Activated CD8-positive, alpha-beta T cell treated with anti-CD3 and anti-CD28 coated beads, Interleukin-2, amount 10 ng/mL, durations not matched to agents 7 days and 5 days (primary cell): ENCODE measurements at regions not wholly inside any gene's neighbourhood (a gene's known extent, or its start where the extent isn't known, plus 50 kb on each side); places are given as distances from the start of the nearest gene placed in this dataset.

Source experiments
- ATAC-seq: fragments of 150-1000 bp; cut with Tn5 transposase; one replicate; pipeline ENCODE4 v1.10.0; 2021; ENCODE audit warnings: moderate library complexity
- CTCF ChIA-PET: fragments of 350-600 bp; sonication (Branson Sonifier 250); formaldehyde crosslinking; loops from one replicate; lab custom pipeline; 2021; ENCODE audit warnings: antibody characterized with exemption; lab: Charles Lee
- POLR2A ChIA-PET: fragments of 350-600 bp; sonication (Branson Sonifier 250); formaldehyde crosslinking; loops from one replicate; lab custom pipeline; 2021; ENCODE audit warnings: antibody characterized with exemption; lab: Charles Lee
- DNase-seq: peaks from one replicate; pipeline ENCODE4 v3.0.0-alpha.2; 2020
- H3K27ac Mint-ChIP-seq: one replicate; pipeline ENCODE4 v1.8.0; 2021; ENCODE audit warnings: mild to moderate bottlenecking, mixed read lengths
- H3K27me3 Mint-ChIP-seq: one replicate; pipeline ENCODE4 v1.8.0; 2021; ENCODE audit warnings: low read depth, mixed read lengths
- H3K36me3 Mint-ChIP-seq: one replicate; pipeline ENCODE4 v1.8.0; 2021; ENCODE audit warnings: low read depth, mixed read lengths
- H3K4me1 Mint-ChIP-seq: one replicate; pipeline ENCODE4 v1.8.0; 2021; ENCODE audit warnings: low read depth, mixed read lengths
- H3K4me3 Mint-ChIP-seq: one replicate; pipeline ENCODE4 v1.8.0; 2021; ENCODE audit warnings: mild to moderate bottlenecking, mixed read lengths
- H3K9me3 Mint-ChIP-seq: one replicate; pipeline ENCODE4 v1.8.0; 2022; ENCODE audit warnings: mixed read lengths; ENCODE audit not compliant: insufficient read depth

GRCh38 chr15:47929138-47929803 is 191.5 kb upstream of the SLC24A5 start:
- no peak for DNase-seq
- Mint-ChIP-seq H3K4me1 (no peaks in the 10 kb centered on the region), H3K4me3 (no peak overlapping the region), H3K9me3 (no peaks in the 10 kb centered on the region), H3K27ac (no peak overlapping the region), H3K36me3 (no peaks in the 10 kb centered on the region), H3K27me3 (no peaks in the 10 kb centered on the region)
- ChIA-PET CTCF (no interaction called here), POLR2A (no interaction called here)
- no peak for ATAC-seq

- Mint-ChIP-seq H3K36me3 (no peaks in the 10 kb centered on the region), H3K27me3 (no peaks in the 10 kb centered on the region), H3K27ac (no peak overlapping the region), H3K4me1 (no peaks in the 10 kb centered on the region), H3K9me3 (no peaks in the 10 kb centered on the region), H3K4me3 (no peak overlapping the region)
- POLR2A ChIA-PET = no interaction called here
- ATAC-seq (no peak), DNase-seq (no peak)
- CTCF ChIA-PET = interaction anchor here (1.1 kb wide), 1 partner anchor 10 kb away, joined by 3 read pairs; no protein-coding TSS in a partner anchor
Measured at GRCh38 chr15:47932261-47932660, 188.5 kb upstream of the SLC24A5 start.

GRCh38 chr15:47932951-47933641 is 187.7 kb upstream of the SLC24A5 start:
- no peak overlapping the region for H3K27ac Mint-ChIP-seq
- no peaks in the 10 kb centered on the region for H3K9me3 Mint-ChIP-seq
- no peaks in the 10 kb centered on the region for H3K36me3 Mint-ChIP-seq
- no peaks in the 10 kb centered on the region for H3K4me1 Mint-ChIP-seq
- H3K27me3 Mint-ChIP-seq = no peaks in the 10 kb centered on the region
- ChIA-PET CTCF (interaction anchor here (1.1 kb wide), 1 partner anchor 9 kb away, joined by 3 read pairs; no protein-coding TSS in a partner anchor), POLR2A (no interaction called here)
- ATAC-seq (no peak), DNase-seq (no peak)
- H3K4me3 Mint-ChIP-seq = no peak overlapping the region

- no peak overlapping the region for H3K4me3 Mint-ChIP-seq
- no peak for DNase-seq
- no peaks in the 10 kb centered on the region for H3K27me3 Mint-ChIP-seq
- no peaks in the 10 kb centered on the region for H3K9me3 Mint-ChIP-seq
- ChIA-PET CTCF (no interaction called here), POLR2A (no interaction called here)
- H3K4me1 Mint-ChIP-seq = no peaks in the 10 kb centered on the region
- H3K36me3 Mint-ChIP-seq = no peaks in the 10 kb centered on the region
- no peak overlapping the region for H3K27ac Mint-ChIP-seq
- no peak for ATAC-seq
Measured at GRCh38 chr15:47933865-47934264, 186.9 kb upstream of the SLC24A5 start.

GRCh38 chr15:47934342-47934741 is 186.4 kb upstream of the SLC24A5 start:
- Mint-ChIP-seq H3K27me3 (no peaks in the 10 kb centered on the region), H3K36me3 (no peaks in the 10 kb centered on the region), H3K4me1 (no peaks in the 10 kb centered on the region), H3K9me3 (no peaks in the 10 kb centered on the region), H3K27ac (no peak overlapping the region), H3K4me3 (no peak overlapping the region)
- CTCF ChIA-PET = interaction anchor here (0.6 kb wide), 1 partner anchor 306 kb away, joined by 3 read pairs; no protein-coding TSS in a partner anchor
- no peak for DNase-seq
- no peak for ATAC-seq
- POLR2A ChIA-PET = no interaction called here

GRCh38 chr15:47937834-47938233 is 183.0 kb upstream of the SLC24A5 start:
- Mint-ChIP-seq H3K36me3 (no peaks in the 10 kb centered on the region), H3K4me3 (no peak overlapping the region), H3K27me3 (no peaks in the 10 kb centered on the region), H3K27ac (no peak overlapping the region), H3K9me3 (no peaks in the 10 kb centered on the region), H3K4me1 (no peaks in the 10 kb centered on the region)
- POLR2A ChIA-PET = no interaction called here
- ATAC-seq (no peak), DNase-seq (no peak)
- CTCF ChIA-PET = no interaction called here

- Mint-ChIP-seq H3K27me3 (no peaks in the 10 kb centered on the region), H3K4me3 (no peak overlapping the region), H3K27ac (no peak overlapping the region), H3K9me3 (no peaks in the 10 kb centered on the region), H3K4me1 (no peaks in the 10 kb centered on the region), H3K36me3 (no peaks in the 10 kb centered on the region)
- ATAC-seq (no peak), DNase-seq (no peak)
- POLR2A ChIA-PET = no interaction called here
- CTCF ChIA-PET = no interaction called here
Measured at GRCh38 chr15:47944637-47945288, 176.0 kb upstream of the SLC24A5 start.

GRCh38 chr15:47945872-47946650 is 174.7 kb upstream of the SLC24A5 start:
- Mint-ChIP-seq H3K27ac (no peak overlapping the region), H3K27me3 (no peaks in the 10 kb centered on the region), H3K9me3 (no peaks in the 10 kb centered on the region), H3K36me3 (no peaks in the 10 kb centered on the region), H3K4me3 (no peak overlapping the region), H3K4me1 (no peaks in the 10 kb centered on the region)
- DNase-seq = no peak
- CTCF ChIA-PET = no interaction called here
- no peak for ATAC-seq
- POLR2A ChIA-PET = no interaction called here

GRCh38 chr15:47949815-47950214 is 171.0 kb upstream of the SLC24A5 start:
- ATAC-seq (no peak), DNase-seq (no peak)
- H3K9me3 Mint-ChIP-seq = no peaks in the 10 kb centered on the region
- POLR2A ChIA-PET = no interaction called here
- no peak overlapping the region for H3K27ac Mint-ChIP-seq
- no peaks in the 10 kb centered on the region for H3K27me3 Mint-ChIP-seq
- H3K4me1 Mint-ChIP-seq = no peaks in the 10 kb centered on the region
- CTCF ChIA-PET = no interaction called here
- H3K4me3 Mint-ChIP-seq = no peak overlapping the region
- no peaks in the 10 kb centered on the region for H3K36me3 Mint-ChIP-seq

- ATAC-seq (no peak), DNase-seq (no peak)
- Mint-ChIP-seq H3K4me1 (no peaks in the 10 kb centered on the region), H3K27me3 (no peaks in the 10 kb centered on the region), H3K9me3 (no peaks in the 10 kb centered on the region), H3K27ac (no peak overlapping the region), H3K36me3 (no peaks in the 10 kb centered on the region), H3K4me3 (no peak overlapping the region)
- POLR2A ChIA-PET = no interaction called here
- CTCF ChIA-PET = no interaction called here
Measured at GRCh38 chr15:47950447-47950846, 170.3 kb upstream of the SLC24A5 start.

- no peaks in the 10 kb centered on the region for H3K36me3 Mint-ChIP-seq
- ATAC-seq (no peak), DNase-seq (no peak)
- no peaks in the 10 kb centered on the region for H3K9me3 Mint-ChIP-seq
- CTCF ChIA-PET = interaction anchor here (1.0 kb wide), 1 partner anchor 13 kb away, joined by 4 read pairs; no protein-coding TSS in a partner anchor
- H3K4me3 Mint-ChIP-seq = no peak overlapping the region
- no peaks in the 10 kb centered on the region for H3K27me3 Mint-ChIP-seq
- H3K27ac Mint-ChIP-seq = no peak overlapping the region
- POLR2A ChIA-PET = no interaction called here
- H3K4me1 Mint-ChIP-seq = no peaks in the 10 kb centered on the region
Measured at GRCh38 chr15:47951781-47952180, 169.0 kb upstream of the SLC24A5 start.
